K562 (cell line): ENCODE measurements at regions not wholly inside any gene's neighbourhood (a gene's known extent, or its start where the extent isn't known, plus 50 kb on each side); places are given as distances from the start of the nearest gene placed in this dataset.

Source experiments
- ATAC-seq: fragments of 200-7000 bp; cut with Tn5 transposase; 3 replicates; pipeline ENCODE4 v1.9.1; 2020; ENCODE audit warnings: moderate library complexity
- BruUV-seq: library from RNA; stranded (reverse); fragments of 400-500 nt; replicated peaks from 2 replicates; lab custom pipeline; 2021; lab: Mats Ljungman, UMichigan
- CTCF ChIA-PET: fragments of 300-600 bp; formaldehyde crosslinking; extraction: SDS; loops from one replicate; lab custom pipeline; 2021; ENCODE audit warnings: low intra/inter-chr PET ratio; lab: Yijun Ruan, JAX
- POLR2A ChIA-PET: fragments of 300-600, 350-650 bp; sonication (Branson Sonifier 250); formaldehyde crosslinking; extraction: SDS; loops from one replicate; lab custom pipeline; 2021; ENCODE audit warnings: antibody characterized with exemption, inconsistent platforms; lab: Yijun Ruan, JAX
- DNase-seq, 4 experiments: peaks; one replicate each; pipeline versions ENCODE4 v3.0.0 to v3.0.0-alpha.2; 2011 to 2018; ENCODE audit warnings: low spot score in 3 of 4, mixed read lengths in 3 of 4; ENCODE audit errors: extremely low read depth in 1 of 4
- FAIRE-seq: peaks from 2 replicates; lab custom pipeline; 2011; peaks lifted over from hg19 to GRCh38; lab: Jason Lieb, UNC
- H2AFZ ChIP-seq: 2 replicates; pipeline ENCODE4 v1.6.0; 2011; ENCODE audit warnings: low read depth, low read length, control low read depth, inconsistent platforms
- H3K27ac ChIP-seq: fragments of 200-600 bp; 3 replicates; pipeline ENCODE4 v1.8.0; 2011; ENCODE audit warnings: low read depth, mild to moderate bottlenecking, control low read depth, inconsistent platforms, low read length, moderate library complexity, mixed read lengths; ENCODE audit errors: extremely low read depth
- H3K27me3 ChIP-seq, 2 experiments: fragments of 300-600 bp in 1 of 2; 2 replicates in 1 of 2; 3 replicates in 1 of 2; pipeline versions ENCODE4 v1.6.0 to v1.8.0; 2011; ENCODE audit warnings: inconsistent platforms in 2 of 2, low read length in 2 of 2, mild to moderate bottlenecking in 1 of 2, mixed read lengths in 1 of 2, moderate library complexity in 1 of 2; ENCODE audit not compliant: control insufficient read depth in 2 of 2, insufficient read depth in 2 of 2
- H3K36me3 ChIP-seq: fragments of 300-600 bp; 3 replicates; pipeline ENCODE4 v1.8.0; 2011; ENCODE audit warnings: mild to moderate bottlenecking, low read length, inconsistent platforms; ENCODE audit not compliant: control insufficient read depth, insufficient read depth
- H3K4me1 ChIP-seq, 2 experiments: fragments of 200-600 bp in 1 of 2; replicated peaks in 1 of 2; 2 replicates in 1 of 2; 3 replicates in 1 of 2; pipeline versions ENCODE4 v1.5.1 to v1.8.0; 2011; ENCODE audit warnings: inconsistent platforms in 2 of 2, low read length in 2 of 2, mild to moderate bottlenecking in 1 of 2, mixed read lengths in 1 of 2, moderate library complexity in 1 of 2; ENCODE audit not compliant: control insufficient read depth in 2 of 2, insufficient read depth in 2 of 2
- H3K4me2 ChIP-seq: 2 replicates; pipeline ENCODE4 v1.6.1; 2011; ENCODE audit warnings: low read length, control low read depth, inconsistent platforms, mixed read lengths; ENCODE audit not compliant: insufficient read depth
- H3K4me3 ChIP-seq: fragments of 200-600 bp; sonication (generic), shearing (Covaris generic); 2 replicates; pipeline ENCODE4 v1.5.1; 2016; ENCODE audit warnings: control low read depth, inconsistent platforms
- H3K79me2 ChIP-seq: fragments of 200-600 bp; 3 replicates; pipeline ENCODE4 v1.8.0; 2011; ENCODE audit warnings: low read length, inconsistent platforms; ENCODE audit not compliant: control insufficient read depth, insufficient read depth
- H3K9ac ChIP-seq, 2 experiments: 2 replicates each; pipeline versions ENCODE4 v1.6.0 to v1.6.1; 2011; ENCODE audit warnings: low read depth in 2 of 2, low read length in 2 of 2, control low read depth in 1 of 2, inconsistent platforms in 1 of 2, mild to moderate bottlenecking in 1 of 2, mixed read lengths in 1 of 2; ENCODE audit not compliant: insufficient read depth in 1 of 2
- H3K9me1 ChIP-seq: one replicate; pipeline ENCODE4 v1.6.0; 2011; ENCODE audit warnings: inconsistent platforms, mild to moderate bottlenecking, low read length, moderate library complexity; ENCODE audit not compliant: control insufficient read depth, insufficient read depth
- H3K9me3 ChIP-seq: replicated peaks from 2 replicates; pipeline ENCODE4 v1.5.1; 2011; ENCODE audit warnings: low read depth, low read length, inconsistent platforms; ENCODE audit not compliant: control insufficient read depth, insufficient read depth
- H4K20me1 ChIP-seq: replicated peaks from 2 replicates; pipeline ENCODE4 v1.6.1; 2011; ENCODE audit warnings: low read length, inconsistent platforms, mixed read lengths; ENCODE audit not compliant: control insufficient read depth, insufficient read depth
- GABPA ChIP-seq: fragments of 200-800 bp; sonication (Bioruptor generic); conservative IDR thresholded peaks from 2 replicates; pipeline ENCODE4 v1.6.1; 2016; ENCODE audit warnings: low read depth, missing genetic modification characterization, missing compliant biosample characterization
- NR1H2 ChIP-seq: sonication (generic); formaldehyde crosslinking; IDR thresholded peaks from 2 replicates; pipeline ENCODE4 v1.4.0; 2020; ENCODE audit warnings: mild to moderate bottlenecking, missing genetic modification reagents
- ZC3H11A ChIP-seq: IDR thresholded peaks from 2 replicates; pipeline ENCODE4 v1.6.1; 2012; ENCODE audit warnings: low read depth, low read length, improper control_type of control experiment
- ZNF124 ChIP-seq: sonication (generic); formaldehyde crosslinking; IDR thresholded peaks from 2 replicates; pipeline ENCODE4 v1.8.1; 2022; ENCODE audit warnings: missing genetic modification reagents
- WGBS: fragments of 100-300 bp; shearing (Covaris generic); methylation state at CpG from one replicate; pipeline ENCODE4 v1.1.6; 2016; ENCODE audit warnings: low coverage, mixed read lengths; ENCODE audit not compliant: insufficient coverage; ENCODE audit errors: missing lambda C conversion rate; 5-methylcytosine and 5-hydroxymethylcytosine counted together
- in situ Hi-C: fragments of 300-500 bp; cut with MboI; formaldehyde crosslinking; loops from 4 replicates; pipeline ENCODE4 v1.15.0; 2018; ENCODE audit warnings: inconsistent platforms, mixed read lengths
- intact Hi-C: fragments of 100-400 bp; cut with micrococcal nuclease; formaldehyde crosslinking; loops from 2 replicates; pipeline ENCODE4 v1.14.2; 2022

DNA sequence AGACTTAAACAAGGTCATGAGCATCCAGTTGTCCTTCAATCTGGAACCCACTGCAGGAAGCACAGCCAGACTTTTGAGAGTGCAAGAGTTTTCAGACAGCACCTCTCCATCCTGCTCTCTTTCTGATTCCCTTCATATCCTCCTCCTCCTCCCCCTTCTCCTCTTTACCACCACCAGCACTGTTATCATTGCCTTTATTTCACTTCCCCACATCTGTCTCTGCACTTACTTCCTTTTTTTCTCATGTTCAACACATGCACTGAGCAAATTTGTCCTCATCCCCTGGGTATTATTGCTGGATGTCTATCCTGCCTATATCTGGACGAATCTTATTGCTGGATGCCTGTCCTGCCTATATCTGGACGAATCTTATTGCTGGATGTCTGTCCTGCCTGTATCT is 554.8 kb downstream of the DHX35 start (continued):
- TF ChIP-seq ZNF124 (no peak), ZC3H11A (no peak)

DNA sequence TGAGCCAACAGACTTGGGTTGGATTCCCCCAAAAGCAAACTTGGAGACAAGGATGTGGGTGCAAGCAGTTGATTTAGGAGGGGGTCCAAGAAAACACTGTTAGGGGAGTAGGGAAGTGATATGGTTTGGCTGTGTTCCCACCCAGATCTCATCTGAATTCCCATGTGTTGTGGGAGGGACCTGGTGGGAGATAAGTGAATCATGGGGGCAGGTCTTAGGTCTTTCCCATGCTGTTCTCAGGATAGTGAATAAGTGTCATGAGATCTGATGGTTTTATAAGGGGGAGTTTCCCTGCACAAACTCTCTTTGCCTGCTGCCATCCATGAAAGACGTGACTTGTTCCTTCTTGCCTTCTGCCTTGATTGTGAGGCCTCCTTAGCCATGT is 542.6 kb downstream of the DHX35 start:
- Histone ChIP-seq H3K9me3 (peaks cover 2% of the 10 kb centered on the region; the same call in 1 of the 2 replicates), H3K27me3 (no peaks in the 10 kb centered on the region), H3K4me2 (no peak overlapping the region), H3K4me3 (no peak overlapping the region), H4K20me1 (no peaks in the 10 kb centered on the region), H3K9me1 (no peaks in the 10 kb centered on the region), H2AFZ (no peak overlapping the region), H3K4me1 (no peaks in the 10 kb centered on the region), H3K36me3 (no peaks in the 10 kb centered on the region), H3K27ac (no peak overlapping the region), H3K9ac (no peak overlapping the region), H3K79me2 (no peaks in the 10 kb centered on the region)
- BruUV-seq, result no TSS peak
- CTCF ChIA-PET, result no interaction called here
- POLR2A ChIA-PET, result no interaction called here
- TF ChIP-seq NR1H2 (CRISPR knock-in tag) (no peak), GABPA (tag) (no peak)
- DNase-seq (no peak), FAIRE-seq (no peak), ATAC-seq (no peak)
- in situ Hi-C loops (no loop called here), intact Hi-C loops (no loop called here)
- 5% methylated on average over 1 of the region's 1 CpG for WGBS
